DOHH2 (cell line): ENCODE measurements at regions not wholly inside any gene's neighbourhood (a gene's known extent, or its start where the extent isn't known, plus 50 kb on each side); places are given as distances from the start of the nearest gene placed in this dataset.
"Not testable (repeated sequence)": the region's sequence is repeated elsewhere in the genome, so short reads cannot be mapped to it uniquely, and the experiment has no call there.

Experiments
- H3F3A ChIP-seq: fragments of 200-600 bp; sonication (generic), shearing (Covaris generic); 2 replicates; pipeline ENCODE4 v1.6.0; 2016; ENCODE audit warnings: antibody characterized with exemption, mild to moderate bottlenecking; ENCODE audit not compliant: control insufficient read depth, insufficient read depth
- H3K27ac ChIP-seq: fragments of 200-600 bp; sonication (generic); 2 replicates; pipeline ENCODE4 v1.5.1; 2014; ENCODE audit warnings: low read depth, mild to moderate bottlenecking, low read length, moderate library complexity
- H3K27me3 ChIP-seq: fragments of 200-600 bp; sonication (generic); 2 replicates; pipeline ENCODE4 v1.6.1; 2014; ENCODE audit warnings: mild to moderate bottlenecking, low read length, mixed read lengths; ENCODE audit not compliant: control insufficient read depth
- H3K36me3 ChIP-seq: fragments of 200-600 bp; sonication (generic); 2 replicates; pipeline ENCODE4 v1.6.1; 2014; ENCODE audit warnings: mild to moderate bottlenecking, low read length, moderate library complexity, mixed read lengths; ENCODE audit not compliant: control insufficient read depth
- H3K4me1 ChIP-seq: fragments of 200-600 bp; sonication (generic); 2 replicates; pipeline ENCODE4 v1.6.1; 2014; ENCODE audit warnings: mild to moderate bottlenecking, low read length, mixed read lengths; ENCODE audit not compliant: control insufficient read depth
- H3K4me2 ChIP-seq: fragments of 200-600 bp; sonication (generic); 2 replicates; pipeline ENCODE4 v1.6.0; 2014; ENCODE audit warnings: mild to moderate bottlenecking, low read length, moderate library complexity
- H3K4me3 ChIP-seq: fragments of 200-600 bp; sonication (generic); 2 replicates; pipeline ENCODE4 v1.5.1; 2014; ENCODE audit warnings: mild to moderate bottlenecking, low read length, mixed read lengths
- H3K79me2 ChIP-seq: fragments of 200-600 bp; sonication (generic); 2 replicates; pipeline ENCODE4 v1.6.1; 2014; ENCODE audit warnings: mild to moderate bottlenecking, low read length, mixed read lengths; ENCODE audit not compliant: control insufficient read depth
- H3K9me2 ChIP-seq: fragments of 200-600 bp; sonication (generic); replicated peaks from 2 replicates; pipeline ENCODE4 v1.6.1; 2014; ENCODE audit warnings: mild to moderate bottlenecking, low read length, mixed read lengths; ENCODE audit not compliant: control insufficient read depth
- H3K9me3 ChIP-seq: fragments of 200-600 bp; sonication (generic); 2 replicates; pipeline ENCODE4 v1.6.1; 2014; ENCODE audit warnings: antibody characterized with exemption, low read length, mixed read lengths; ENCODE audit not compliant: control insufficient read depth, insufficient read depth
- H4K20me1 ChIP-seq: fragments of 200-600 bp; sonication (generic); 2 replicates; pipeline ENCODE4 v1.6.0; 2014; ENCODE audit warnings: low read depth, mild to moderate bottlenecking, antibody characterized with exemption, low read length, moderate library complexity; ENCODE audit not compliant: control insufficient read depth, insufficient read depth
- CTCF ChIP-seq: fragments of 200-600 bp; sonication (generic); IDR thresholded peaks from one replicate; pipeline ENCODE4 v1.5.1; 2014; ENCODE audit warnings: antibody characterized with exemption, mild to moderate bottlenecking, low read depth, low read length; ENCODE audit not compliant: poor library complexity, severe bottlenecking
- EZH2phosphoT487 ChIP-seq: fragments of 200-600 bp; sonication (generic); IDR thresholded peaks from 2 replicates; pipeline ENCODE4 v1.6.1; 2017; ENCODE audit warnings: borderline replicate concordance, mild to moderate bottlenecking, antibody characterized with exemption, low read length, moderate library complexity, mixed read lengths

GRCh38 chr14:38948171-38948570 is 154.9 kb downstream of the SEC23A start:
- Histone ChIP-seq H3K4me2 (no peak overlapping the region), H3K79me2 (no peaks in the 10 kb centered on the region), H3K4me3 (no peak overlapping the region), H3K9me2 (no peaks in the 10 kb centered on the region), H3K27ac (no peak overlapping the region), H3K4me1 (no peaks in the 10 kb centered on the region), H3F3A (no peaks in the 10 kb centered on the region), H3K27me3 (no peaks in the 10 kb centered on the region), H3K36me3 (no peaks in the 10 kb centered on the region), H3K9me3 (no peaks in the 10 kb centered on the region), H4K20me1 (no peaks in the 10 kb centered on the region)
- TF ChIP-seq CTCF (no peak), EZH2phosphoT487 (no peak)

GRCh38 chr14:38947343-38947742 is 155.7 kb downstream of the SEC23A start:
- no peaks in the 10 kb centered on the region for H3F3A ChIP-seq
- no peaks in the 10 kb centered on the region for H3K9me3 ChIP-seq
- no peak for TF ChIP-seq EZH2phosphoT487
- no peak for TF ChIP-seq CTCF
- H4K20me1 ChIP-seq = no peaks in the 10 kb centered on the region
- H3K36me3 ChIP-seq = no peaks in the 10 kb centered on the region
- no peak overlapping the region for H3K27ac ChIP-seq
- H3K4me1 ChIP-seq = no peaks in the 10 kb centered on the region
- no peaks in the 10 kb centered on the region for H3K79me2 ChIP-seq
- no peak overlapping the region for H3K4me3 ChIP-seq
- H3K27me3 ChIP-seq = no peaks in the 10 kb centered on the region
- H3K4me2 ChIP-seq = no peak overlapping the region
- no peaks in the 10 kb centered on the region for H3K9me2 ChIP-seq

- no peaks in the 10 kb centered on the region for H3F3A ChIP-seq
- H3K4me1 ChIP-seq = no peaks in the 10 kb centered on the region
- no peaks in the 10 kb centered on the region for H4K20me1 ChIP-seq
- TF ChIP-seq CTCF = no peak
- TF ChIP-seq EZH2phosphoT487 = no peak
- H3K4me3 ChIP-seq = no peak overlapping the region
- no peaks in the 10 kb centered on the region for H3K36me3 ChIP-seq
- H3K9me3 ChIP-seq = no peaks in the 10 kb centered on the region
- H3K4me2 ChIP-seq = no peak overlapping the region
- H3K27me3 ChIP-seq = no peaks in the 10 kb centered on the region
- H3K27ac ChIP-seq = no peak overlapping the region
- no peaks in the 10 kb centered on the region for H3K9me2 ChIP-seq
- no peaks in the 10 kb centered on the region for H3K79me2 ChIP-seq
Observed at GRCh38 chr14:38944691-38945090, 158.3 kb downstream of the SEC23A start.

- H3K4me1 ChIP-seq = no peaks in the 10 kb centered on the region
- no peaks in the 10 kb centered on the region for H3K9me2 ChIP-seq
- no peak overlapping the region for H3K4me3 ChIP-seq
- H3K27ac ChIP-seq = no peak overlapping the region
- H3K79me2 ChIP-seq = no peaks in the 10 kb centered on the region
- H3K27me3 ChIP-seq = no peaks in the 10 kb centered on the region
- H3K36me3 ChIP-seq = no peaks in the 10 kb centered on the region
- no peaks in the 10 kb centered on the region for H3K9me3 ChIP-seq
- H4K20me1 ChIP-seq = no peaks in the 10 kb centered on the region
- H3K4me2 ChIP-seq = no peak overlapping the region
- H3F3A ChIP-seq = no peaks in the 10 kb centered on the region
- no peak for TF ChIP-seq EZH2phosphoT487
- TF ChIP-seq CTCF = no peak
Observed at GRCh38 chr14:38941488-38941887, 161.5 kb downstream of the SEC23A start.

- not testable (repeated sequence) for H3K9me2 ChIP-seq, H3F3A ChIP-seq, H3K4me3 ChIP-seq, H3K36me3 ChIP-seq, H3K27me3 ChIP-seq, H3K9me3 ChIP-seq, H3K4me2 ChIP-seq, H4K20me1 ChIP-seq, H3K27ac ChIP-seq, H3K4me1 ChIP-seq, H3K79me2 ChIP-seq
Observed at GRCh38 chr14:38932653-38933000, 170.4 kb downstream of the SEC23A start.
